Neural crest cell (in vitro differentiated cells): ENCODE measurements at regions not wholly inside any gene's neighbourhood (a gene's known extent, or its start where the extent isn't known, plus 50 kb on each side); places are given as distances from the start of the nearest gene placed in this dataset.

Experiments used
- DNase-seq: peaks from one replicate; pipeline ENCODE4 v3.0.0; 2021; ENCODE audit warnings: low read depth, mixed read lengths, low spot score
- H3K27ac Mint-ChIP-seq: one replicate; pipeline ENCODE4 v1.8.0; 2021; ENCODE audit warnings: mild to moderate bottlenecking, mixed read lengths; ENCODE audit not compliant: unreplicated experiment
- H3K27me3 Mint-ChIP-seq: 2 replicates; pipeline ENCODE4 v1.8.0; 2021; ENCODE audit warnings: low read depth, mild to moderate bottlenecking, mixed read lengths
- H3K36me3 Mint-ChIP-seq: 2 replicates; pipeline ENCODE4 v1.8.0; 2021; ENCODE audit warnings: low read depth, mild to moderate bottlenecking, mixed read lengths
- H3K4me1 Mint-ChIP-seq: 2 replicates; pipeline ENCODE4 v1.8.0; 2021; ENCODE audit warnings: mixed read lengths
- H3K4me3 Mint-ChIP-seq: one replicate; pipeline ENCODE4 v1.8.0; 2021; ENCODE audit warnings: mild to moderate bottlenecking, mixed read lengths
- H3K9me3 Mint-ChIP-seq: 2 replicates; pipeline ENCODE4 v1.8.0; 2021; ENCODE audit warnings: mixed read lengths
- CTCF ChIP-seq: fragments of 200-600 bp; sonication (generic); conservative IDR thresholded peaks from 2 replicates; pipeline ENCODE4 v1.5.0; 2021; ENCODE audit warnings: antibody characterized with exemption, mild to moderate bottlenecking

- no peak for DNase-seq
- H3K27me3 Mint-ChIP-seq: no peaks in the 10 kb centered on the region
- H3K27ac Mint-ChIP-seq: no peak overlapping the region
- no peak for TF ChIP-seq CTCF
- no peaks in the 10 kb centered on the region for H3K9me3 Mint-ChIP-seq
- no peak overlapping the region for H3K4me3 Mint-ChIP-seq
- no peaks in the 10 kb centered on the region for H3K36me3 Mint-ChIP-seq
- peaks cover 24% of the 10 kb centered on the region for H3K4me1 Mint-ChIP-seq
These were observed 130.5 kb upstream of the CNR1 start for GRCh38 chr6:88296694-88297093.

GRCh38 chr6:88295663-88296062 lies 129.5 kb upstream of the CNR1 start:
- Mint-ChIP-seq H3K27ac (no peak overlapping the region), H3K4me1 (peaks cover 20% of the 10 kb centered on the region), H3K9me3 (peaks cover 4% of the 10 kb centered on the region), H3K36me3 (no peaks in the 10 kb centered on the region), H3K27me3 (no peaks in the 10 kb centered on the region), H3K4me3 (no peak overlapping the region)
- no peak for TF ChIP-seq CTCF
- DNase-seq: no peak

GRCh38 chr6:88294702-88295101 lies 128.6 kb upstream of the CNR1 start:
- Mint-ChIP-seq H3K9me3 (peaks cover 8% of the 10 kb centered on the region), H3K4me3 (no peak overlapping the region), H3K27ac (no peak overlapping the region), H3K27me3 (no peaks in the 10 kb centered on the region), H3K4me1 (peaks cover 20% of the 10 kb centered on the region), H3K36me3 (no peaks in the 10 kb centered on the region)
- DNase-seq: no peak
- TF ChIP-seq CTCF: no peak

GRCh38 chr6:88290411-88290810 lies 124.3 kb upstream of the CNR1 start:
- Mint-ChIP-seq H3K27me3 (no peaks in the 10 kb centered on the region), H3K4me1 (no peaks in the 10 kb centered on the region), H3K9me3 (peaks cover 8% of the 10 kb centered on the region), H3K36me3 (peaks cover 8% of the 10 kb centered on the region), H3K27ac (no peak overlapping the region), H3K4me3 (no peak overlapping the region)
- TF ChIP-seq CTCF: no peak
- DNase-seq: no peak

GRCh38 chr6:88287696-88288095 lies 121.5 kb upstream of the CNR1 start:
- peaks cover 13% of the 10 kb centered on the region for H3K9me3 Mint-ChIP-seq
- no peaks in the 10 kb centered on the region for H3K4me1 Mint-ChIP-seq
- no peak overlapping the region for H3K27ac Mint-ChIP-seq
- no peak overlapping the region for H3K4me3 Mint-ChIP-seq
- H3K27me3 Mint-ChIP-seq: no peaks in the 10 kb centered on the region
- H3K36me3 Mint-ChIP-seq: peaks cover 8% of the 10 kb centered on the region
- DNase-seq: no peak
- no peak for TF ChIP-seq CTCF

- H3K4me3 Mint-ChIP-seq: no peak overlapping the region
- H3K27me3 Mint-ChIP-seq: no peaks in the 10 kb centered on the region
- peaks cover 4% of the 10 kb centered on the region for H3K9me3 Mint-ChIP-seq
- TF ChIP-seq CTCF: no peak
- no peaks in the 10 kb centered on the region for H3K36me3 Mint-ChIP-seq
- no peaks in the 10 kb centered on the region for H3K4me1 Mint-ChIP-seq
- no peak overlapping the region for H3K27ac Mint-ChIP-seq
- no peak for DNase-seq
These were observed 110.2 kb upstream of the CNR1 start for GRCh38 chr6:88276331-88276730.
